GM21528 (cell line): ENCODE measurements at regions not wholly inside any gene's neighbourhood (a gene's known extent, or its start where the extent isn't known, plus 50 kb on each side); places are given as distances from the start of the nearest gene placed in this dataset.

Source experiments
- ATAC-seq: cut with Tn5 transposase; IDR thresholded peaks from one replicate; pipeline ENCODE4 v1.9.1; 2021; ENCODE audit warnings: mild to moderate bottlenecking, moderate library complexity; ENCODE audit not compliant: unreplicated experiment, low FRiP score

DNA sequence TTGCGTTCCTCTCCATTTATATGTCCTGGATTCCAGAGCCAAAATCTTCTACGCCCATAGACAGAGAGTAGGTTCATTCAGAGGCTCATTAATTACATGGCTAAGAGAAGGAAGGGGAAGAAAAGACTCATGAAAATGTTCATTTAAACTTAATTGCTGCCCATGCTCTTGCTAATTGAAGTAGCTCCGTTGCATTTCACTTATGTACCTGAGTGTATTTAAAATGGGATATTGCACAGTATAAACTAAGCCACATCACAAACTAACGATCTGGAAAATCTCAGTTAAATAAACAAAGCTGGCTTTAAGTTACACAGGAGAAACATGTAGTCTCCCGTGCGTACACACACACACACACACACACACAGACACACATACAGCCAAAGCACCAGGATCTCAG is 269.2 kb downstream of the CDC5L start:
- no peak for ATAC-seq

DNA sequence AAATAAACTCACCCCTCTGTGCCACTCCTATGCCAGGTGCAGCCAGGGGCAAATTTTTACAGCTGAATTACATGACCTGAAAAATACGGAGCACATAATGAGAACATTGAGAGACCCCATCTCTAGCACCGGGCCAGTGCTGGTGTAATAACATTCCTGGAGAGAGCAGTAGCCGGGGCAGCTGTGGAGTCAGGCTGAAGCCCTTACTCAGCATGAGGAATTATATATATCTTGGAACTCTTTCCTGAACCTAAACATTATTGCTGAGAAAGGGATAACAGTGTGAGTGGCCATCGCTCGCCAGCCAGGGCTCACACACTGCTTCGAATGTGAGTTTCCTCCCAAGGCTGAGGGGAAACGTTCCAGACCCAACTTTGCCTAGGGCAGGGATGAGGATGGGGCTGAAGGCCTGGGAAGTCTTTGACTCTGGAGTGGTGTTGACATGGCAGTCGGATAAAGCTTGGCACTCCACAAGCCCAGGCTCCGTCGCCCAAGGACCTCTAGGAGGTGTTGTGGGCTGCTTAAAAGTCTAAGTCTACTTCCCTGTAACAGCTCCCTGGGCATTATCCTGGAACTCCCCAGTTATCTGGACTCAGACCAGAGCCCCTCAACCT is 269.8 kb downstream of the CDC5L start:
- no peak for ATAC-seq

GRCh38 chr6:44658571-44658970 is 271.1 kb downstream of the CDC5L start:
- ATAC-seq = no peak

GRCh38 chr6:44659726-44660125 is 272.2 kb downstream of the CDC5L start:
- no peak for ATAC-seq

- ATAC-seq = no peak
Measured at GRCh38 chr6:44660561-44661220, 273.2 kb downstream of the CDC5L start.

DNA sequence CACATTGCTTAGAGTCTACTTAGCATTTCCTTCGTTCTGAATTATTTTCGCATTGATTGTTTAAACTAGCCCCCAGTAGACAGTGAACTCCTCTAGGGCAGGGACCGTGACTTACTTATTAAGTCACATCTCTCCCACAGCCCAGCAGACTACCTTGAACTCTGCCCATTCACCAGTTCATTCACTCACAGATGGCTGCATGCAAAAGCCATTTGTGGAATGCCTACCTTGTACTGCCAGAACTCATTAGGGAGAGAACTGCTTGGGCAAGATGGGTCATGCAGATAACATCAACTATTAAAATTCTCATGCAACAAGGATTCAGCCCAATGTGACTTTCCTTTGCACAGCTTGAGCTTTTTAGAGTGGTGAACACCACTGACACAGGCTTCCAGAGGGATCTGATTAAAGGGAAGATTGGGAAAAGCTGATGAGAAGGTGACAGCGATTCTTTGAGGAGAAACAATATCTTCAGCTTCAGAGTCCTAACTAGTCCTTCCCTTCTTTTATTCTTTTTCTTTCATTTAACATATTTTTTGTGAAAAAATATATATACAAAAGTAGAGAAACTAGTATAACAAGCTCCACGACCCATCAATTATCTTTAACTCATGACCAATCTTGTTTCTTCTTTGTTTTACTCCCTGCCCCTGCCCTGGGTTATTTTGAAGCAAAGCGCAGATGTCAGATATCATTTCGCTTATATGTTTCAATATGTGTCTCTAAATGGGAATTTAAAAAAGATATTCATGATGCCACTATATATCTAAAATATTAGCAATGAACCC is 273.9 kb downstream of the CDC5L start:
- ATAC-seq = no peak

GRCh38 chr6:44662461-44663121 is 275.1 kb downstream of the CDC5L start:
- ATAC-seq = no peak

GRCh38 chr6:44663860-44664634 is 276.5 kb downstream of the CDC5L start:
- no peak for ATAC-seq

DNA sequence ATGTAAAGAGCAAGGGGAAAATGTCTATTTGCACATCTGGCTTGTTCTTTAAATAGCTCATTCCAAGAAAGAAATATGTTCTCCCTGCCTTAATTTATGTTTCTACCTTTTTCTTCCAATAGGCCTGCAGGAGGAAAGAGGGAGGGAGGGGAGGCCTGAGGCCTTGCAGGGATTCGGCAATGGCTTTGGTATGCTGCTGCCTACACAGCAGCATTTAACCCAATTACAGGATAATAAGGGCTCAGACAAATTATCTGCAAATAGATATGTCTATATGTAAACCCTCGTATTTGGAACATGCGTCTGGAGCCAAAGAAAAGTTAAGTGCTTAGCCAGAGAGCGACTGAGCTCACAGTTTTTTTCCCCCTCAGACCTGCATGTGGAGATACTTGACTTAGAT is 277.2 kb downstream of the CDC5L start:
- no peak for ATAC-seq

DNA sequence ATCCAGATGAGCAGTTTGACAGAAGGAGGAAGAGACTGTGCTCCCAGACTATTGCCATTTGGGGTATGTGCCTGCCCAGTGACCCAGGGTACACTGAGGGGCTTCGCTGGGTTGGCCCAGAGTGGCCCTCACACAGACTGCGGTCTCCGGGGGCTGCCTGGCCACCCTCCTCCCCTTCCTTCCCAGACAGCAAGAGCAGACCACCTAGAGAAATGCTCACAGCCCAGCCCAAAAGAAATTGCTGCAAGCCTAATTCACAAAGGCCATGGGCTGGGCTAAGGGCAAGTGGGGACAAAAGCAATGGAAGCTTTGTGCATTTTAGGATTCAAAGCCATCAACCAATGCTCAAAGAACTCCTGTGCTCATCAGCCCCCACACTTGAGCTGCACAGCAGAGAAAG is 277.6 kb downstream of the CDC5L start:
- no peak for ATAC-seq

- ATAC-seq = no peak
Measured at GRCh38 chr6:44665683-44666082, 278.2 kb downstream of the CDC5L start.

- ATAC-seq = no peak
Measured at GRCh38 chr6:44666324-44666723, 278.8 kb downstream of the CDC5L start.

- no peak for ATAC-seq
Measured at GRCh38 chr6:44667226-44667625, 279.7 kb downstream of the CDC5L start.

DNA sequence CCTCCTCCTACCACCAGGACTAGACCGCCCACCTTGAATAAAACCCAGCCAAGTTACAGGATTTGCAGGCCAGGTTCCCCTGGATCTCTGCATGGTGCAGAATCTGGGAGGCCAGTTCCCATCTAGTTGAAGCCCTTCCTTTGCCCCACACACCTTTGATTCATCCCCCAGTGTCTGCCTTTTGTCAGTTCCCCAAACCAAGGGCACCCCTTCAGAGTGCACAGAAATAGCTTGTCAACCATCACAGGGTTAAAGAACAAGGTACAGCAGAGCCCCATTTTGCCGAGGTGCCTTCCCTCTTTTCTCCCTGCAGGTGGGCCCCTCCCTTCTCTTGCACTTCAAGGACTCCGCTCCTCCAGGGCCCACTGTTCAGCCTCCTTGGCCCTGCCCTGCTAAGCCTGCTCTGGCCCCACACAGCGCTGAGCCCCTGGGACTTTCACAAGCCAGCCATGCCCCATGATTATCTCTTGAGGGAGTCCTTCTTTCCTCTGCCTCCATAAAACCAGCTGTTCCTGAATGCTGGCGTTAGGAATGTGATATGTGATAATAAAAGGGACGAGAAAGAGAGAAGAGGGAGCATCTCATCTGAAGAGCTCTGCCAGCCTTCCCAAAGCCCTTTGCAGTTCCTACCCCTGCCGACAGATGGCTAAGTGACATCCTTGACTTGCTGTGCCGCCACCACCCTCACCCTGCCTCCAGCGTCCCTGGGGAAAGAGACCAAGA is 280.3 kb downstream of the CDC5L start:
- no peak for ATAC-seq

DNA sequence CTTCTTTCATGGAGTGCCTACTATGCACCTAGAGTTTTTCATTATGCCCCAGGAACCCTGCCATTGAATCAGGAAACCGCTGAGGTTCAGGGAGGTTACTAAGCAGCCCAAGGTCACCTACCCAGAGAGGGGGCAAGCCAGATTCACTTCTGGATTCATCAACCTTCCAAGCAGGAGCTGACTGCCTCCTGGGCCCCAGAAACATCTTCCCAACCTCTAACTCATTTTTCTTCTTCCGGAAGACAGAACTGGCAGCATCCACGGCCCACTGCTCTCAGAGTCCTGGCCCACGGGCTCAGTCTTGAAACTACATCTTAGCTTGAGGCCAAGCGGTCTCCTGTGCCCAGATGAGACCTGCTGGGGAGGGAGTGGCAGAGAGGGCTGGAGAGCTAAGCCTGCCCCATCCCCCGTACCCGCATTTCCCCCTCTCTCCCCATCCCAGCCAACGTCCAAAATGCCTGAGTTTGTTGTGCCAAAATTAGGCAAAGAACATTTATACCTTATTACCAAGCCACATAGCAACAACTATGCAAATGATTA is 281.0 kb downstream of the CDC5L start:
- no peak for ATAC-seq

DNA sequence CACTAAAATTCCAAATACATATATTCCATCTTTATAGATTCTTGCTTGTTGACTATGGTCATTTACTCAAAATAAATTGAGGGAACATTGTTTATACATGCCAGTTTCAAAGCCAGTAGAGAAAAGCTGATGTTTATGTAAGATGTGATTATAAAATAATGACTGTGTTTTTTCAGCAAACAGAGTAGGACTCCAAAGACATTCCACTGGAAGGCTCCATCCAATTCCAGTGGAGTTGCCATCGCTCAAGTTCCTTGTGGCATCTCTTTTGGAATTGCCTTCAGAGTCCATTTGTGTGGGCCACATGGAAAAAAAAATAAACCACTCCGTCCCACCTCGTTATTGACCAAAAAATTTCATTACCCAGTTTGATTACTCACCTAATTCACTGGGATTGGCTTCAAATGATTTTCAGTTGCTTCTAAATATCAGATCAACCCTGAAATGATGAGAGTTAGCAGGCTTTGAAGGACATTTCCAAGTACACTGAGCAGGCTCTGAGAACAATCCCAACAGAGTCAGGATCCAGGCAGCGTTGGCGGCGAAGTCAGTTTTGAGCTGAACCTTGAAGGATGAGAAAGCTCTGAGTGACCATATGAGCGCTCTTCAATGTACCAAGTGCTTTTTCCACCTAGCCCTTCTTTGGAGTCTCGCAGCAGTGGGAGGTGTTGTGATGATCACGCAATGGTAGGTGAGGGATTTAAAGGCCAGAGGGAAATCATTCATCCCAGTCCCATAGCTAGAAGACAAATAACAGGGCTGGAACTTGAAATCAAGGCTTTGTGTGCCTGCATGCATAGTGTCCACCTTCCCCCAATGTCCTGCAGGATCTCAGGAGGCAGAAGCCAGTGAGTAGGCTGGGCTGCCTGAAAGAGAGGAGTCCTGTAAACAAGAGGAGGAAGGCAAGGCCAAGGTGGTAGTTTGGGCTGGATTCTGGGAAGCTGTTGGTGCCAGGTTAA is 281.7 kb downstream of the CDC5L start:
- ATAC-seq = no peak

GRCh38 chr6:44670146-44670545 is 282.6 kb downstream of the CDC5L start:
- no peak for ATAC-seq

- ATAC-seq = no peak
Measured at GRCh38 chr6:44671333-44671732, 283.8 kb downstream of the CDC5L start.
